ENCODE measurements at regions not wholly inside any gene's neighbourhood (a gene's known extent, or its start where the extent isn't known, plus 50 kb on each side); places are given as distances from the start of the nearest gene placed in this dataset.

- TF ChIP-seq FOS (IDR thresholded peaks at IDR 0.05; ENCODE audit: borderline replicate concordance, insufficient read depth, low read length) (no peak), POLR2A (IDR thresholded peaks at IDR 0.05; ENCODE audit: low read depth, low read length) (no peak), EZH2 (IDR thresholded peaks at IDR 0.05; ENCODE audit: borderline replicate concordance, low read depth, low read length, severe bottlenecking) (no peak)
- TF ChIP-seq, protein P1, sequence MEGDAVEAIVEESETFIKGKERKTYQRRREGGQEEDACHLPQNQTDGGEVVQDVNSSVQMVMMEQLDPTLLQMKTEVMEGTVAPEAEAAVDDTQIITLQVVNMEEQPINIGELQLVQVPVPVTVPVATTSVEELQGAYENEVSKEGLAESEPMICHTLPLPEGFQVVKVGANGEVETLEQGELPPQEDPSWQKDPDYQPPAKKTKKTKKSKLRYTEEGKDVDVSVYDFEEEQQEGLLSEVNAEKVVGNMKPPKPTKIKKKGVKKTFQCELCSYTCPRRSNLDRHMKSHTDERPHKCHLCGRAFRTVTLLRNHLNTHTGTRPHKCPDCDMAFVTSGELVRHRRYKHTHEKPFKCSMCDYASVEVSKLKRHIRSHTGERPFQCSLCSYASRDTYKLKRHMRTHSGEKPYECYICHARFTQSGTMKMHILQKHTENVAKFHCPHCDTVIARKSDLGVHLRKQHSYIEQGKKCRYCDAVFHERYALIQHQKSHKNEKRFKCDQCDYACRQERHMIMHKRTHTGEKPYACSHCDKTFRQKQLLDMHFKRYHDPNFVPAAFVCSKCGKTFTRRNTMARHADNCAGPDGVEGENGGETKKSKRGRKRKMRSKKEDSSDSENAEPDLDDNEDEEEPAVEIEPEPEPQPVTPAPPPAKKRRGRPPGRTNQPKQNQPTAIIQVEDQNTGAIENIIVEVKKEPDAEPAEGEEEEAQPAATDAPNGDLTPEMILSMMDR (IDR thresholded peaks at IDR 0.05; ENCODE audit: extremely low read depth in 1 of 2, insufficient read depth in 1 of 2, low read depth in 1 of 2, low read length in 2 of 2) = no peak
Measured at GRCh38 chr10:3570131-3570729, 214.8 kb downstream of the KLF6 start.
